GM23338 (cell line): ENCODE measurements at regions not wholly inside any gene's neighbourhood (a gene's known extent, or its start where the extent isn't known, plus 50 kb on each side); places are given as distances from the start of the nearest gene placed in this dataset.

Source experiments
- ATAC-seq: fragments of 200-7000 bp; cut with Tn5 transposase; 3 replicates; pipeline ENCODE4 v1.9.1; 2020
- DNase-seq: peaks from one replicate; pipeline ENCODE4 v3.0.0-alpha.2; 2015; ENCODE audit warnings: low spot score
- H2AFZ ChIP-seq: fragments of 200-600 bp; sonication (generic); 2 replicates; pipeline ENCODE4 v1.8.0; 2016; ENCODE audit warnings: antibody characterized with exemption, mild to moderate bottlenecking, moderate library complexity
- H3F3A ChIP-seq: fragments of 200-600 bp; sonication (generic); replicated peaks from 2 replicates; pipeline ENCODE4 v1.8.0; 2017; ENCODE audit warnings: antibody characterized with exemption, mixed run types, low read depth
- H3K27ac ChIP-seq: fragments of 200-600 bp; sonication (generic); 2 replicates; pipeline ENCODE4 v1.6.1; 2016; ENCODE audit warnings: low read depth
- H3K27me3 ChIP-seq: fragments of 200-600 bp; sonication (generic); 2 replicates; pipeline ENCODE4 v1.8.0; 2016; ENCODE audit warnings: mild to moderate bottlenecking, mixed run types, moderate library complexity; ENCODE audit not compliant: insufficient read depth
- H3K36me3 ChIP-seq: fragments of 200-600 bp; sonication (generic); 2 replicates; pipeline ENCODE4 v1.8.0; 2016; ENCODE audit warnings: mild to moderate bottlenecking; ENCODE audit not compliant: insufficient read depth
- H3K4me1 ChIP-seq: fragments of 200-600 bp; sonication (generic); 2 replicates; pipeline ENCODE4 v1.8.0; 2016; ENCODE audit warnings: mild to moderate bottlenecking, moderate library complexity; ENCODE audit not compliant: insufficient read depth
- H3K4me2 ChIP-seq: fragments of 200-600 bp; sonication (generic); 2 replicates; pipeline ENCODE4 v1.7.1; 2017; ENCODE audit warnings: mixed run types
- H3K4me3 ChIP-seq: fragments of 200-600 bp; sonication (generic); 2 replicates; pipeline ENCODE4 v1.6.1; 2016; ENCODE audit warnings: mixed run types
- H3K79me2 ChIP-seq: fragments of 200-600 bp; sonication (generic); replicated peaks from 2 replicates; pipeline ENCODE4 v1.8.0; 2017; ENCODE audit warnings: mild to moderate bottlenecking; ENCODE audit not compliant: insufficient read depth
- H3K9me2 ChIP-seq: fragments of 200-600 bp; sonication (generic); 2 replicates; pipeline ENCODE4 v1.8.0; 2017; ENCODE audit not compliant: insufficient read depth
- H4K20me1 ChIP-seq: fragments of 200-600 bp; sonication (generic); replicated peaks from 2 replicates; pipeline ENCODE4 v1.8.0; 2017; ENCODE audit warnings: mild to moderate bottlenecking; ENCODE audit not compliant: insufficient read depth
- H3K27ac Mint-ChIP-seq: 2 replicates; pipeline ENCODE4 v1.8.0; 2020; ENCODE audit warnings: inconsistent platforms, mild to moderate bottlenecking, moderate library complexity, mixed read lengths
- H3K27me3 Mint-ChIP-seq: 3 replicates; pipeline ENCODE4 v1.8.0; 2022; ENCODE audit warnings: low read depth, mild to moderate bottlenecking, moderate library complexity, mixed read lengths, inconsistent platforms; ENCODE audit not compliant: insufficient read depth, poor library complexity
- H3K36me3 Mint-ChIP-seq: 3 replicates; pipeline ENCODE4 v1.8.0; 2021; ENCODE audit warnings: low read depth, mild to moderate bottlenecking, inconsistent platforms, moderate library complexity, mixed read lengths
- H3K4me1 Mint-ChIP-seq: 3 replicates; pipeline ENCODE4 v1.8.0; 2020; ENCODE audit warnings: mild to moderate bottlenecking, inconsistent platforms, mixed read lengths
- H3K4me3 Mint-ChIP-seq: 3 replicates; pipeline ENCODE4 v1.8.0; 2021; ENCODE audit warnings: moderate library complexity, mild to moderate bottlenecking, inconsistent platforms, mixed read lengths
- H3K9me3 Mint-ChIP-seq: 3 replicates; pipeline ENCODE4 v1.8.0; 2020; ENCODE audit warnings: moderate library complexity, mild to moderate bottlenecking, inconsistent platforms, mixed read lengths
- CREB1 ChIP-seq: fragments of 250-450 bp; sonication (Bioruptor Pico); IDR thresholded peaks from 2 replicates; pipeline ENCODE4 v1.5.0; 2020; ENCODE audit warnings: low read depth, mild to moderate bottlenecking, moderate library complexity
- ETS1 ChIP-seq: IDR thresholded peaks from 2 replicates; pipeline ENCODE4 v1.6.1; 2016; ENCODE audit warnings: antibody characterized with exemption
- EZH2 ChIP-seq: fragments of 200-600 bp; sonication (generic); IDR thresholded peaks from one replicate; pipeline ENCODE4 v1.8.0; 2017; ENCODE audit warnings: antibody characterized with exemption, mild to moderate bottlenecking, low read depth; ENCODE audit not compliant: unreplicated experiment
- JUNB ChIP-seq: IDR thresholded peaks from one replicate; pipeline ENCODE4 v1.6.1; 2016; ENCODE audit warnings: antibody characterized with exemption; ENCODE audit not compliant: unreplicated experiment
- POLR2AphosphoS5 ChIP-seq: IDR thresholded peaks from 2 replicates; pipeline ENCODE4 v1.6.1; 2016; ENCODE audit warnings: antibody characterized with exemption, low read depth
- STAT1 ChIP-seq: IDR thresholded peaks from one replicate; pipeline ENCODE4 v1.6.1; 2016; ENCODE audit warnings: antibody characterized with exemption; ENCODE audit not compliant: unreplicated experiment
- TF ChIP-seq, protein P1 (sequence below), 2 experiments: fragments of 200-600 bp in 1 of 2; sonication (generic) in 1 of 2; conservative IDR thresholded peaks; 2 replicates each; pipeline versions ENCODE4 v1.5.1 to v1.6.1; 2016 to 2017; ENCODE audit warnings: antibody characterized with exemption in 2 of 2, low read depth in 2 of 2, mild to moderate bottlenecking in 2 of 2, moderate library complexity in 1 of 2
- TF ChIP-seq, protein P2 (sequence below): fragments of 250-450 bp; sonication (Bioruptor Pico); IDR thresholded peaks from 2 replicates; pipeline ENCODE4 v1.5.0; 2020; ENCODE audit warnings: mild to moderate bottlenecking, moderate library complexity

DNA sequence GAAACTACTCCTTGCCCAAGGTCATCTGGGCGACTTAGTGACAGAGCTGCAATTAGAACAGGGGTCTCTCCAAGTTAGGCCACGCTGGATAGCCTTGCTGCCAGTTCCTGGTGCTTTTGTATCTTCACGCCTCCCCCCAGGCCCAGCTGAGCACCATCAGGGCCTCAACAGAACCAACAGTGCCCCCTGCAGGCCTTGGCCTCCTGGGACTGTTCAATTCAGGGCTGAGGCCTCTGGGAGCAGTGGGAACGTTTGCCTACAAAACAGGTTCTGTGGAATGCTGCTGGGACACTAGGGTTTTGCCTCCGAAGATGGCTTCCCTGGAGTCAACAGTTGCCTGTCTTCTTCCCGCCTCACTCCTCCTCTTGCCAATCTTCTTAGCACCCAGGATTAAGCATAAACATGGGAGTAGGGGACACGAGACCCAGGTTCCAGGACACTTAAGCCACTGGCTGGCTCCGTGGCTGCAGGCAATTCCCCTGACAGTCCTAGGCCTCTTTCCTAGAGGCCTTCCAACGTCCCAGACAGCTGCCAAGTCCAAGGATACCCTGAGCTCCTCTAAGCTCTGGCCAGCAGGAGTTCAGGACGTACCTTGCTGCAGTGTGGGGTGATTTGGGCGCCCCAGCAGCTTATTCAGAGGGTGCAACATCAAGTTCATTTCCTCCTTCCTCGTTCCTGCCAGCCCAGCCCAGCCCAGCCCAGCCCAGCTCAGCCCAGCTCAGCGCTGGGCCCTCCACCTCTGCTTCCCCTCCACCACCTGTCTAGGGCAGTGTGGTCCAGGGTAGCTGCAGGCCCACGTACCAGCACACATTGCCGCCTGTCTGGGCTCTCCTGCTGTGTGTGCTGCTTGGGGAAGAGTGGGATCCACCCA, 246.6 kb upstream of the RPL38 start:
- Histone ChIP-seq H2AFZ (peak overlapping the region; percentile 90; the same call in 1 of the 2 replicates), H3K4me2 (no peak overlapping the region), H3K9me2 (peaks cover 5% of the 10 kb centered on the region; the same call in 1 of the 2 replicates), H3F3A (no peaks in the 10 kb centered on the region), H3K27me3 (peaks cover 14% of the 10 kb centered on the region), H3K4me1 (peaks cover 5% of the 10 kb centered on the region), H3K79me2 (no peaks in the 10 kb centered on the region), H4K20me1 (no peaks in the 10 kb centered on the region), H3K27ac (no peak overlapping the region), H3K4me3 (no peak overlapping the region), H3K36me3 (no peaks in the 10 kb centered on the region)
- Mint-ChIP-seq H3K4me3 (no peak overlapping the region), H3K27me3 (peaks cover 3% of the 10 kb centered on the region), H3K27ac (no peak overlapping the region), H3K4me1 (peaks cover 7% of the 10 kb centered on the region), H3K36me3 (peaks cover 8% of the 10 kb centered on the region), H3K9me3 (peaks cover 16% of the 10 kb centered on the region)
- ATAC-seq = peak; percentile 82
- DNase-seq = peak; percentile 95
- no peak for TF ChIP-seq EZH2
- no peak for TF ChIP-seq STAT1
- TF ChIP-seq, protein P1, sequence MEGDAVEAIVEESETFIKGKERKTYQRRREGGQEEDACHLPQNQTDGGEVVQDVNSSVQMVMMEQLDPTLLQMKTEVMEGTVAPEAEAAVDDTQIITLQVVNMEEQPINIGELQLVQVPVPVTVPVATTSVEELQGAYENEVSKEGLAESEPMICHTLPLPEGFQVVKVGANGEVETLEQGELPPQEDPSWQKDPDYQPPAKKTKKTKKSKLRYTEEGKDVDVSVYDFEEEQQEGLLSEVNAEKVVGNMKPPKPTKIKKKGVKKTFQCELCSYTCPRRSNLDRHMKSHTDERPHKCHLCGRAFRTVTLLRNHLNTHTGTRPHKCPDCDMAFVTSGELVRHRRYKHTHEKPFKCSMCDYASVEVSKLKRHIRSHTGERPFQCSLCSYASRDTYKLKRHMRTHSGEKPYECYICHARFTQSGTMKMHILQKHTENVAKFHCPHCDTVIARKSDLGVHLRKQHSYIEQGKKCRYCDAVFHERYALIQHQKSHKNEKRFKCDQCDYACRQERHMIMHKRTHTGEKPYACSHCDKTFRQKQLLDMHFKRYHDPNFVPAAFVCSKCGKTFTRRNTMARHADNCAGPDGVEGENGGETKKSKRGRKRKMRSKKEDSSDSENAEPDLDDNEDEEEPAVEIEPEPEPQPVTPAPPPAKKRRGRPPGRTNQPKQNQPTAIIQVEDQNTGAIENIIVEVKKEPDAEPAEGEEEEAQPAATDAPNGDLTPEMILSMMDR (conservative IDR thresholded peaks at IDR 0.05; ENCODE audit: low read depth in 2 of 2) = peak; percentile 89 to 94
- TF ChIP-seq JUNB = no peak

- no peak overlapping the region for H3K4me3 Mint-ChIP-seq
- no peak overlapping the region for H3K4me2 ChIP-seq
- no peaks in the 10 kb centered on the region for H3K36me3 ChIP-seq
- ATAC-seq (no peak), DNase-seq (no peak)
- peaks cover 16% of the 10 kb centered on the region for H3K9me3 Mint-ChIP-seq
- H3K27me3 Mint-ChIP-seq = no peaks in the 10 kb centered on the region
- no peak overlapping the region for H3K27ac ChIP-seq
- no peaks in the 10 kb centered on the region for H3F3A ChIP-seq
- H3K9me2 ChIP-seq = peaks cover 5% of the 10 kb centered on the region; the same call in 1 of the 2 replicates
- peaks cover 3% of the 10 kb centered on the region for H3K4me1 ChIP-seq
- H3K4me1 Mint-ChIP-seq = peaks cover 4% of the 10 kb centered on the region; the same call in 1 of the 3 replicates
- H3K27ac Mint-ChIP-seq = no peak overlapping the region
- no peak overlapping the region for H3K4me3 ChIP-seq
- H3K79me2 ChIP-seq = no peaks in the 10 kb centered on the region
- H4K20me1 ChIP-seq = no peaks in the 10 kb centered on the region
- no peak overlapping the region for H2AFZ ChIP-seq
- H3K27me3 ChIP-seq = peaks cover 7% of the 10 kb centered on the region; the same call in 1 of the 2 replicates
- peaks cover 8% of the 10 kb centered on the region for H3K36me3 Mint-ChIP-seq
- TF ChIP-seq EZH2 (no peak), JUNB (no peak), POLR2AphosphoS5 (no peak), STAT1 (no peak), CREB1 (CRISPR knock-in tag) (no peak), ETS1 (no peak)
- TF ChIP-seq, protein P2, sequence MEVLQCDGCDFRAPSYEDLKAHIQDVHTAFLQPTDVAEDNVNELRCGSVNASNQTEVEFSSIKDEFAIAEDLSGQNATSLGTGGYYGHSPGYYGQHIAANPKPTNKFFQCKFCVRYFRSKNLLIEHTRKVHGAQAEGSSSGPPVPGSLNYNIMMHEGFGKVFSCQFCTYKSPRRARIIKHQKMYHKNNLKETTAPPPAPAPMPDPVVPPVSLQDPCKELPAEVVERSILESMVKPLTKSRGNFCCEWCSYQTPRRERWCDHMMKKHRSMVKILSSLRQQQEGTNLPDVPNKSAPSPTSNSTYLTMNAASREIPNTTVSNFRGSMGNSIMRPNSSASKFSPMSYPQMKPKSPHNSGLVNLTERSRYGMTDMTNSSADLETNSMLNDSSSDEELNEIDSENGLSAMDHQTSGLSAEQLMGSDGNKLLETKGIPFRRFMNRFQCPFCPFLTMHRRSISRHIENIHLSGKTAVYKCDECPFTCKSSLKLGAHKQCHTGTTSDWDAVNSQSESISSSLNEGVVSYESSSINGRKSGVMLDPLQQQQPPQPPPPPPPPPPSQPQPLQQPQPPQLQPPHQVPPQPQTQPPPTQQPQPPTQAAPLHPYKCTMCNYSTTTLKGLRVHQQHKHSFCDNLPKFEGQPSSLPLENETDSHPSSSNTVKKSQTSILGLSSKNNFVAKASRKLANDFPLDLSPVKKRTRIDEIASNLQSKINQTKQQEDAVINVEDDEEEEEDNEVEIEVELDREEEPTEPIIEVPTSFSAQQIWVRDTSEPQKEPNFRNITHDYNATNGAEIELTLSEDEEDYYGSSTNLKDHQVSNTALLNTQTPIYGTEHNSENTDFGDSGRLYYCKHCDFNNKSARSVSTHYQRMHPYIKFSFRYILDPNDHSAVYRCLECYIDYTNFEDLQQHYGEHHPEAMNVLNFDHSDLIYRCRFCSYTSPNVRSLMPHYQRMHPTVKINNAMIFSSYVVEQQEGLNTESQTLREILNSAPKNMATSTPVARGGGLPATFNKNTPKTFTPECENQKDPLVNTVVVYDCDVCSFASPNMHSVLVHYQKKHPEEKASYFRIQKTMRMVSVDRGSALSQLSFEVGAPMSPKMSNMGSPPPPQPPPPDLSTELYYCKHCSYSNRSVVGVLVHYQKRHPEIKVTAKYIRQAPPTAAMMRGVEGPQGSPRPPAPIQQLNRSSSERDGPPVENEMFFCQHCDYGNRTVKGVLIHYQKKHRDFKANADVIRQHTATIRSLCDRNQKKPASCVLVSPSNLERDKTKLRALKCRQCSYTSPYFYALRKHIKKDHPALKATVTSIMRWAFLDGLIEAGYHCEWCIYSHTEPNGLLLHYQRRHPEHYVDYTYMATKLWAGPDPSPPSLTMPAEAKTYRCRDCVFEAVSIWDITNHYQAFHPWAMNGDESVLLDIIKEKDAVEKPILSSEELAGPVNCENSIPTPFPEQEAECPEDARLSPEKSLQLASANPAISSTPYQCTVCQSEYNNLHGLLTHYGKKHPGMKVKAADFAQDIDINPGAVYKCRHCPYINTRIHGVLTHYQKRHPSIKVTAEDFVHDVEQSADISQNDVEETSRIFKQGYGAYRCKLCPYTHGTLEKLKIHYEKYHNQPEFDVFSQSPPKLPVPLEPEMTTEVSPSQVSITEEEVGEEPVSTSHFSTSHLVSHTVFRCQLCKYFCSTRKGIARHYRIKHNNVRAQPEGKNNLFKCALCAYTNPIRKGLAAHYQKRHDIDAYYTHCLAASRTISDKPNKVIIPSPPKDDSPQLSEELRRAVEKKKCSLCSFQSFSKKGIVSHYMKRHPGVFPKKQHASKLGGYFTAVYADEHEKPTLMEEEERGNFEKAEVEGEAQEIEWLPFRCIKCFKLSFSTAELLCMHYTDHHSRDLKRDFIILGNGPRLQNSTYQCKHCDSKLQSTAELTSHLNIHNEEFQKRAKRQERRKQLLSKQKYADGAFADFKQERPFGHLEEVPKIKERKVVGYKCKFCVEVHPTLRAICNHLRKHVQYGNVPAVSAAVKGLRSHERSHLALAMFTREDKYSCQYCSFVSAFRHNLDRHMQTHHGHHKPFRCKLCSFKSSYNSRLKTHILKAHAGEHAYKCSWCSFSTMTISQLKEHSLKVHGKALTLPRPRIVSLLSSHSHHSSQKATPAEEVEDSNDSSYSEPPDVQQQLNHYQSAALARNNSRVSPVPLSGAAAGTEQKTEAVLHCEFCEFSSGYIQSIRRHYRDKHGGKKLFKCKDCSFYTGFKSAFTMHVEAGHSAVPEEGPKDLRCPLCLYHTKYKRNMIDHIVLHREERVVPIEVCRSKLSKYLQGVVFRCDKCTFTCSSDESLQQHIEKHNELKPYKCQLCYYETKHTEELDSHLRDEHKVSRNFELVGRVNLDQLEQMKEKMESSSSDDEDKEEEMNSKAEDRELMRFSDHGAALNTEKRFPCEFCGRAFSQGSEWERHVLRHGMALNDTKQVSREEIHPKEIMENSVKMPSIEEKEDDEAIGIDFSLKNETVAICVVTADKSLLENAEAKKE (CRISPR knock-in tag) = no peak
These were observed 245.9 kb upstream of the RPL38 start for GRCh38 chr17:73957564-73957963.
